ENCODE measurements at regions not wholly inside any gene's neighbourhood (a gene's known extent, or its start where the extent isn't known, plus 50 kb on each side); places are given as distances from the start of the nearest gene placed in this dataset.
"Not testable (repeated sequence)": the region's sequence is repeated elsewhere in the genome, so short reads cannot be mapped to it uniquely, and the experiment has no call there.

DNA sequence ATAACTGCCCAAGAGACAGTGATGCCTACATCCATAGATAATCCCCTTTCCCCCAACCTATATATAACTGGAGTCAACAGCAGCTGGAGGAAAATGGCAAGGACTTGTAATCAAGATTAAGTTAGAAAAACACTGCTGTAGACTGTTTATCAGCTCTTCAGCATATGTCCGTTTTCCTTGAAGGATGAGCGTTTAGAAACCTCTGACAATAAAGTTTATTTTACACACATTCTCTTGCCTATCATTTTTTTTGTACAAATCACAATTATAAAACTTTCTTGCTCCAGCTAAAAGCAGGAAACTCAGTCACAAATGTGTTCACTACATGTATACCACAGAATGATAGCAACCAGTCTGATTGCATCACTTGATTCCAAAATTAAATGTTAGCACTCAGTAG lies 50.8 kb downstream of the PPIAL4G start:
- DNase-seq: not testable (repeated sequence)

GRCh38 chr1:148429856-148430255 lies 53.2 kb downstream of the PPIAL4G start:
- DNase-seq: not testable (repeated sequence)

GRCh38 chr1:148426940-148427611 lies 56.0 kb downstream of the PPIAL4G start:
- DNase-seq: not testable (repeated sequence)

DNA sequence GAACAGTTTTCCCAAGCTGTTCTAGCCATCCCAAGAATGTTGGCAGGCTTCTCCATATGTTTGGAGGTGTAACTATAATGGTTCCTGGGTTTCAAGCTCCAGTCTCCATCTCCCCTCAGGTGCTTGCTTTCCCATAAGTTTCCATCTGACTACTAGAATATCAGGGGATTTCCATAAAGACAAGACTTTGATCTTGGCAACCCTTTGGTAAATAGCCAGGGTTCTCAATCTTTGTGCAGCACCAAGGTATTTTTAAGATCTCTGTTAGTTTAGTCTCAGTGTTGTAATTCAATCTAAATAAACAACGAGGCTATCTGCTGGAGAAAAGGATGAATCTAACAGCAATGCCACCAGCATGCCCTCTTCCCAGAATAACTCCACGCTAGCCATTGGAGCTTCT lies 56.7 kb downstream of the PPIAL4G start:
- not testable (repeated sequence) for DNase-seq

- not testable (repeated sequence) for DNase-seq
Measured at GRCh38 chr1:148424143-148425003, 58.7 kb downstream of the PPIAL4G start.

GRCh38 chr1:148422921-148423320 lies 60.2 kb downstream of the PPIAL4G start:
- DNase-seq: peak; percentile 15

- DNase-seq: not testable (repeated sequence)
Measured at GRCh38 chr1:148417241-148417640, 65.9 kb downstream of the PPIAL4G start.

DNA sequence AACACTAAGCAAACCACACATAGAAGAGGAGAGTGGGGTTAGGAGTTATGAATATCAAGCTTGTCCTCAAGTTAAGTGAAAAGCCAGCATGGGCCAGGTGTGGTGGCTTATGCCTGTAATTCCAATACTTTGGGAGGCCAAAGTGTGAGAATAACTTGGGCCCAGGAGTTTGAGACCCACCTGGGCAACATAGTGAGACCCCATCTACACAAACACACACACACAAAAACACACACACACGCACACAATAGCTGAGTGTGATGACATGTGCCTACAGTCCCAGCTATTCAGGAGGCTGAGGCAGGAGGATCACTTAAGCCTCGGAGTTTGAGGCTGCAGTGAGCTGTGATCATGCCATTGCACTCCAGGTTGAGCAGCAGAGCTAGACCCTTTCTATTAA lies 69.7 kb downstream of the PPIAL4G start:
- not testable (repeated sequence) for DNase-seq

- not testable (repeated sequence) for DNase-seq
Measured at GRCh38 chr1:148404786-148405568, 78.1 kb downstream of the PPIAL4G start.

DNA sequence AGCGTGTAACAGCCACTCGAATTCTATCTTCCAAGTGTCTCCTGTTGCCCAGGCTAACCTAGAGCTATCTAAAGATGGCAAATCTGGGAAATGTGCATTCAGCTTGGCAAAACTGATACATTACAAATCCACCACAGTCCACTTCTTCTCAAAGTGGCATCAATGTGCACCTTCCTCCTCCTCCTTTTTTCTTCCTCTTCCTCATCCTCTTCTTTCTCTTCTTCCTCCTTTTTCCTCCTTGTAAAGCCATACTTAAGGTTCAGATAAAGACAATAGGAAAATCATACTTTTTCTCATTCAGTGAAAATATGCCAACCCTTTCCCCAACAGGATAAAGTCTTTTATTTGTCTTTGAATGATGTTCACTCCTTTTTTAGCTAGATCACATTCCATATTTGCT lies 79.2 kb downstream of the PPIAL4G start:
- DNase-seq: not testable (repeated sequence)

- DNase-seq: peak; percentile 31
Measured at GRCh38 chr1:148403085-148403456, 80.0 kb downstream of the PPIAL4G start.

DNA sequence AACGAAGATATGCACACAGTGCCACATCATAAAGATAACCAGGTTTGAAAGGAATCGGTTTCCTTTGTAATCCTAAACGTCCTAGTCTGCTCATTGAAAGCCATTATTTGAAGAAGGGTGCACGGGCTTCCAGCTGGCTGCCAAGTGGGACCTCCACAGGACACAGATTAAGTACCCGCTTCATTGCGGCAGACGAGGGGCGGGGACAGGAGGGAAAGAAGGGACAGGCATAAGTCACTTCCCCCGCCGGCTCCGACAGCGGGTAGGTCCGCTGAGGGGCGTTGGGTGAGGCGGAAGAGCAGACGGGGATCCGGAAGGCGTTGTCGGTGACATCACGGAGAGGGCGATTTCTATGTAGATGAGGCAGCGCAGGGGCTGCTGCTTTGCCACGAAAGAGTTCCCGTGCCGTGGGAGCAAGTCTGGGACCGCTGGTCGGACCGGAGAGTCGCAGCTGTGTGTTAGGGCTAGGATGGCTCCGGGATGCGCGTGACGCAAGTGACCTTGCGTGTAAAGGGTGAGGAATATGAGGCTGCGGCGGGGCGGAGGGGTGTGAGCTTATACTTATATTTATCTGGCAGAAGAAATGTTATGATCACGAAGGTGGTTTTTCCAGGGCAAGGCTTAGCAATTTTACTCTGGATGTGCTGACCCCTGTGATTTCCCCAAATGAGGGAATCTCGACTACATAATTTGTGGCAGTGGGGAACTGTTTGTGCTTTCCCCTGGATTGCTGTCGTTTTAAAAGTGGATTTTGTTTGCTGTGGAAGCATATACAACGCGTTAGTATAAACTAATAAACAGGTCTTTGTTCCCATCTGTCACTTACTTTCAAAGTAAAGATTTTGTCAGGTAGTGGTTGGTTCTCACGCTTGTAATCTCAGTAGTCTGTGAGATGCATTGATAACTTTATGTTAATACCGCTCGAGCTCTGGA lies 80.7 kb downstream of the PPIAL4G start:
- DNase-seq: peak; percentile 86

GRCh38 chr1:148397516-148397915 lies 85.6 kb downstream of the PPIAL4G start:
- not testable (repeated sequence) for DNase-seq

- not testable (repeated sequence) for DNase-seq
Measured at GRCh38 chr1:148392505-148392904, 90.6 kb downstream of the PPIAL4G start.

GRCh38 chr1:148391323-148391722 lies 91.8 kb downstream of the PPIAL4G start:
- DNase-seq: not testable (repeated sequence)

- DNase-seq: no peak
Measured at GRCh38 chr1:148389027-148389339, 94.1 kb downstream of the PPIAL4G start.

DNA sequence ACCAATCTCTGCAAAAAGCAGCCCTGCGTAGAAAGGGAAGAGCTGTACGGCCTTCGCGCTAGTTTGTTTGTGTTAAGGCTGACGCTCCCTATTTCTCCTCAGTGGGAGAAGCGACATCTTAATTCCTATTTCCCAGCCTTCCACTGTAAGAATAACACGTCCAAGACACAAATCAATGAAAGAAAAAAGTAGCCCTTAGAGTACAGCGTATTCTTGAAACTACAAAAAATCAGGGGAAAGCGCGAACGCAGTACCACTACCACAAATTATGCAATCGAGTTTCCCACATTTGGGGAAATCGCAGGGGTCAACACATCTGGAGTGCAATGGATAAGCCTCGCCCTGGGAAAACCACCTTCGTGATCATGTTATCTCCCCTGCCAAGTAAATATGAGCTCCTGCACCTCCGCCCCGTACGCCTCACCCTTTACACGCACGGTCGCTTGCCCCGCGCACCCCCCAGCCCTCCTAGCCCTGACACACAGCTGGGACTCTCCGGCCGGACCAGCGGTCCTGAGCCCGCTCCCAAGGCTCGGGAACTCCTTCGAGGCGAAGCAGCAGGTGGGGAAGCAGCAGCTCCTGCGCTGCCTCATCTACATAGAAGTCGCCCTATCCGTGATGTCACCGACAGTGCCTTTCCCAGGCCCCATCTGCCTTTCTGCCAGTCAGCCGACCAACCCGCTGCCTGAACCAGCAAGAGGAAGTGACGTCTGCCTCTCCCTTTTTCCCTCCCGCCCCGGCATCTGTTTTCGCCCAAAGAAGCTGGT lies 94.7 kb downstream of the PPIAL4G start:
- peak; percentile 96 for DNase-seq

DNA sequence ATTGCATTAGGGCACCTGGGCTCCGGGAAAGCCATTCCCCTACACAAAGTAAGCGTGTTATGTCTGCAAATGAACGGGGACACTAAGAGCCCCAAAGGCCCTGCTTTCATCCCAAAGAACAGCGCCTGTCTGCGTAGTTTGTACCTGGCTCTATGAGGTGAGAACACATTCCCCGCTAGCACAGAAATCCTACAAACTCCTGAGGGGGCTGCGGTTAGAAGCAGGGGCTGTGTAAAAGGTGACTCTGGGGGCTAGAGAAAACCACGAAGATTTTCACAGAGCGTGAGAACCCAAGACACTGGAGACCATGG lies 95.2 kb downstream of the PPIAL4G start:
- not testable (repeated sequence) for DNase-seq

DNA sequence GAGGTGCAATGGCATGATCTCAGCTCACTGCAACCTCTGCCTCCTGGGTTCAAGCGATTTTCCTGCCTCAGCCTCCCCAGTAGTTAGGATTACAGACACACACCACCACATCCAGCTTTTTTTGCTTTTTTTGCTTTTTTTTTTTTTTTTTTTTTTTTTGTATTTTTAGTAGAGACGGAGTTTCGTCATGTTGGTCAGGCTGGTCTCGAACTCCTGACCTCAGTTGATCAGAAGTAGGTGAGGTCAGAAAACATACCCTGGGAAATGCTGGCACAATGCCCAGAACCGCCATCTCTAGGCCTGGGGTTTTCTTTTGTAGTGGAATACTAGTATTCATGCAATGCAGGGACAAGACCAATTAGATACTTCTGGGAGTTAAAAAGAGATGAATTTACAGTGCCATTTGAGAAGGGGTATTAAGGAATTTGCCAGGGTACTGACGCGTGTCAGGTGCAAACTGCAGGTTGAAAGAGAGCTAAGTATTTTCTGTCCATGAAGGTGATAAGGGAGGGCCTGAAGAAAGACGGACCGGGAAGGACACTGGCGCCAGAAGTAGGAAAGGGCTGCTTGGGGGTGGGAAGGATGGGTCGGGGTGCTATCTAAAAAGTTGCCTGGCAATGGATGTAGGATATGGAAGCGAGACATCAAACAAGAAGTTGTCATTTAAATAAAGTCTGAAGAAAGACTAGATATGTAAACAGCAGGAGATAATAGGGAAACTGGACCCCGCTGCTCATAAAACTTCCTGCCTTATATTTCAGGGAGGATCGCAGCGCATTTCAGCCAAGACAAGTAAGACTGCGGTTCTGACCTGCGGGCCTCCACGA lies 95.8 kb downstream of the PPIAL4G start:
- peak; percentile 6 for DNase-seq

- DNase-seq: no peak
Measured at GRCh38 chr1:148386617-148387016, 96.5 kb downstream of the PPIAL4G start.

DNA sequence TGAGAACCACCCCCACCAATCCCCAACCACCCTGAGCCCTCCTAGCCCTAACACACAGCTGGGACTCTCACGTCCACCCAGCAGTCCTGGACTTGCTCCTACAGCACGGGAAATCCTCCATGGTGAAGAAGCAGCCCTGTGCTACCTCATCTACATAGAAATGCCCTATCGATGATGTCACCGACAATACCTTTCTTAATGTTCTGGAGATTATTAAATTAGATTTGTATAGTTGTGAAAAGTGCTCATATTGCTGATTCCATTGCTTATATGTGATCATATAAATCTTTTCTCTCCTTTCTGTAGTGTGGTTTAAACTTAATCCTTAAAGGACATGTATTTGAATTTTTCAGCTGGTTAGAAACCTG lies 97.1 kb downstream of the PPIAL4G start:
- DNase-seq: not testable (repeated sequence)

Measured in eye (tissue), 1 donor.